AG04450 (cell line): ENCODE measurements at regions not wholly inside any gene's neighbourhood (a gene's known extent, or its start where the extent isn't known, plus 50 kb on each side); places are given as distances from the start of the nearest gene placed in this dataset.
A peak's percentile ranks its signal among the peaks of the same experiment; 100 is the strongest.

ENCODE experiments used
- CTCF ChIA-PET: fragments of 300-600, 350-600 bp; formaldehyde crosslinking; extraction: SDS; loops from one replicate; lab custom pipeline; 2022; ENCODE audit warnings: antibody characterized with exemption, inconsistent platforms; lab: Charles Lee
- POLR2A ChIA-PET: fragments of 350-600 bp; formaldehyde crosslinking; extraction: SDS; loops from one replicate; lab custom pipeline; 2021; ENCODE audit warnings: antibody characterized with exemption, inconsistent platforms; lab: Yijun Ruan, JAX
- DNase-seq: peaks from one replicate; pipeline ENCODE4 v3.0.0-alpha.2; 2011; ENCODE audit warnings: low read depth, low spot score
- H3K27ac ChIP-seq: one replicate; pipeline ENCODE4 v1.5.1; 2012; ENCODE audit warnings: low read depth, low read length, control low read depth
- H3K27me3 ChIP-seq: one replicate; pipeline ENCODE4 v1.6.0; 2012; ENCODE audit warnings: low read length; ENCODE audit not compliant: control insufficient read depth, insufficient read depth
- H3K4me3 ChIP-seq: 2 replicates; pipeline ENCODE4 v1.5.1; 2011; ENCODE audit warnings: mild to moderate bottlenecking, low read depth, low read length, control low read depth
- H3K9me3 ChIP-seq: 2 replicates; pipeline ENCODE4 v1.5.1; 2012; ENCODE audit warnings: low read length; ENCODE audit not compliant: control insufficient read depth, insufficient read depth
- TF ChIP-seq, protein P1 (sequence below): IDR thresholded peaks from 2 replicates; pipeline ENCODE4 v1.5.1; 2011; ENCODE audit warnings: low read depth, low read length, control low read depth, inconsistent platforms

- Histone ChIP-seq H3K4me3 (no peak overlapping the region), H3K9me3 (no peaks in the 10 kb centered on the region; the same call in 1 of the 2 replicates), H3K27ac (no peak overlapping the region), H3K27me3 (no peaks in the 10 kb centered on the region)
- CTCF ChIA-PET, result interaction anchor here (1.0 to 1.1 kb wide), 2 partner anchors 246 to 252 kb away, joined by 3 read pairs; no protein-coding TSS in a partner anchor
- TF ChIP-seq, protein P1, sequence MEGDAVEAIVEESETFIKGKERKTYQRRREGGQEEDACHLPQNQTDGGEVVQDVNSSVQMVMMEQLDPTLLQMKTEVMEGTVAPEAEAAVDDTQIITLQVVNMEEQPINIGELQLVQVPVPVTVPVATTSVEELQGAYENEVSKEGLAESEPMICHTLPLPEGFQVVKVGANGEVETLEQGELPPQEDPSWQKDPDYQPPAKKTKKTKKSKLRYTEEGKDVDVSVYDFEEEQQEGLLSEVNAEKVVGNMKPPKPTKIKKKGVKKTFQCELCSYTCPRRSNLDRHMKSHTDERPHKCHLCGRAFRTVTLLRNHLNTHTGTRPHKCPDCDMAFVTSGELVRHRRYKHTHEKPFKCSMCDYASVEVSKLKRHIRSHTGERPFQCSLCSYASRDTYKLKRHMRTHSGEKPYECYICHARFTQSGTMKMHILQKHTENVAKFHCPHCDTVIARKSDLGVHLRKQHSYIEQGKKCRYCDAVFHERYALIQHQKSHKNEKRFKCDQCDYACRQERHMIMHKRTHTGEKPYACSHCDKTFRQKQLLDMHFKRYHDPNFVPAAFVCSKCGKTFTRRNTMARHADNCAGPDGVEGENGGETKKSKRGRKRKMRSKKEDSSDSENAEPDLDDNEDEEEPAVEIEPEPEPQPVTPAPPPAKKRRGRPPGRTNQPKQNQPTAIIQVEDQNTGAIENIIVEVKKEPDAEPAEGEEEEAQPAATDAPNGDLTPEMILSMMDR, result no peak
- no peak for DNase-seq
- POLR2A ChIA-PET, result no interaction called here
Measured at GRCh38 chr3:190213727-190214126, 93.0 kb upstream of the P3H2 start.

GRCh38 chr3:190210608-190211007 lies 89.9 kb upstream of the P3H2 start:
- POLR2A ChIA-PET, result no interaction called here
- H3K4me3 ChIP-seq, result no peak overlapping the region
- TF ChIP-seq, protein P1, result no peak
- CTCF ChIA-PET, result interaction anchor here (0.6 to 4.1 kb wide), 6 partner anchors 8 to 249 kb away, joined by 3 to 24 read pairs (median 18); partner anchors contain the start of gene CLDN1
- no peaks in the 10 kb centered on the region for H3K27me3 ChIP-seq
- no peaks in the 10 kb centered on the region; the same call in 1 of the 2 replicates for H3K9me3 ChIP-seq
- no peak for DNase-seq
- H3K27ac ChIP-seq, result no peak overlapping the region

GRCh38 chr3:190209533-190209932 lies 88.8 kb upstream of the P3H2 start:
- ChIA-PET CTCF (interaction anchor here (0.6 to 4.1 kb wide), 6 partner anchors 7 to 248 kb away, joined by 5 to 24 read pairs (median 18); partner anchors contain the start of gene CLDN1), POLR2A (no interaction called here)
- no peaks in the 10 kb centered on the region; the same call in 1 of the 2 replicates for H3K9me3 ChIP-seq
- TF ChIP-seq, protein P1, result no peak
- no peak for DNase-seq
- no peak overlapping the region for H3K4me3 ChIP-seq
- H3K27ac ChIP-seq, result no peak overlapping the region
- H3K27me3 ChIP-seq, result no peaks in the 10 kb centered on the region

- H3K4me3 ChIP-seq, result no peak overlapping the region
- H3K9me3 ChIP-seq, result no peaks in the 10 kb centered on the region; the same call in 1 of the 2 replicates
- H3K27ac ChIP-seq, result no peak overlapping the region
- TF ChIP-seq, protein P1, result no peak
- CTCF ChIA-PET, result interaction anchor here (1.0 to 4.1 kb wide), 4 partner anchors 17 to 246 kb away, joined by 3 to 24 read pairs (median 12); partner anchors contain the start of gene CLDN1
- H3K27me3 ChIP-seq, result no peaks in the 10 kb centered on the region
- POLR2A ChIA-PET, result no interaction called here
- no peak for DNase-seq
Measured at GRCh38 chr3:190208196-190208595, 87.5 kb upstream of the P3H2 start.

- TF ChIP-seq, protein P1, result no peak
- no peaks in the 10 kb centered on the region for H3K9me3 ChIP-seq
- H3K4me3 ChIP-seq, result no peak overlapping the region
- H3K27me3 ChIP-seq, result no peaks in the 10 kb centered on the region
- peak; percentile 27 for DNase-seq
- ChIA-PET POLR2A (no interaction called here), CTCF (interaction anchor here (1.9 kb wide), 1 partner anchor 238 kb away, joined by 9 read pairs; no protein-coding TSS in a partner anchor)
- H3K27ac ChIP-seq, result no peak overlapping the region
Measured at GRCh38 chr3:190205739-190206138, 85.0 kb upstream of the P3H2 start.
